ENCODE measurements at regions not wholly inside any gene's neighbourhood (a gene's known extent, or its start where the extent isn't known, plus 50 kb on each side); places are given as distances from the start of the nearest gene placed in this dataset.
"Not testable (repeated sequence)": the region's sequence is repeated elsewhere in the genome, so short reads cannot be mapped to it uniquely, and the experiment has no call there.

DNA sequence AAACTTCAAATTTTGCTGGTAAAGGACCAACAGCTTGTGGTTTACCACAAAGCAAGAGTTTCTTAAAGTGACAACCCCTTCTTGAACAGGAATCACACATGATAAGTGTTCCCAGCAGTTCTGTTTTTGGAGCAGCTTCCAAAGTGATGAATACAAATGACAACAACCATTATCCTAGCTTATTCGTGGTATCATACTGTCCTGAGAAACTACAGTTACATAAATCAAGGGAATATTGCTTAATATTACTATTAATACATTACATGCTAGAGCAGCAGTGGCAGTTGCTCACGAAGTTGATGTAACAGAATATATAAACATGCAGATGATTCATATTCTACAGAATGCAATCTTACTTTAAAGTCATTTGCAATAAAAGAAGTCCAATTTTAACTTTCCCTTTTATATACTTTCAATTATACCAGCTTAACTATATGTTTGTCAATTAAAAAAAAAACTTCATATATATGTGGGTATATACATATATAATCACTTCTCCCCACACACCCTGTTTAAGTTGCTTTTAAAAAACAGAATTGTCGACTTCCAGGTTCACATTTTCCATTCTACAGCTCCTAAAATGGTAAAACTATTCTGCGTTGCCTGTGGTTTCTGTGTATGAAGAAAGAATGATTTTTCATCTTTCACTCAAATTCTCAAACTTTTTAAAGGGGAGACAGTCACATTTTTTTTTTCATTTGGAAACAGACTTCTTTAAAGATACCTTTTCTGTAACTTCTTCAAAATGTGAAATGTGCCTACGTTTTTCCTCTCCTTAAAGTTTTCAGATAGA lies 713.6 kb downstream of the TDRD15 start:
- Histone ChIP-seq H3K27me3 (no peaks in the 10 kb centered on the region), H3K36me3 (no peaks in the 10 kb centered on the region), H3K9me3 (no peaks in the 10 kb centered on the region), H3K4me3 (ENCODE audit: low read depth, low read length) (no peak overlapping the region), H3K4me1 (no peaks in the 10 kb centered on the region)
- no peak for DNase-seq
- TF ChIP-seq, protein P1, sequence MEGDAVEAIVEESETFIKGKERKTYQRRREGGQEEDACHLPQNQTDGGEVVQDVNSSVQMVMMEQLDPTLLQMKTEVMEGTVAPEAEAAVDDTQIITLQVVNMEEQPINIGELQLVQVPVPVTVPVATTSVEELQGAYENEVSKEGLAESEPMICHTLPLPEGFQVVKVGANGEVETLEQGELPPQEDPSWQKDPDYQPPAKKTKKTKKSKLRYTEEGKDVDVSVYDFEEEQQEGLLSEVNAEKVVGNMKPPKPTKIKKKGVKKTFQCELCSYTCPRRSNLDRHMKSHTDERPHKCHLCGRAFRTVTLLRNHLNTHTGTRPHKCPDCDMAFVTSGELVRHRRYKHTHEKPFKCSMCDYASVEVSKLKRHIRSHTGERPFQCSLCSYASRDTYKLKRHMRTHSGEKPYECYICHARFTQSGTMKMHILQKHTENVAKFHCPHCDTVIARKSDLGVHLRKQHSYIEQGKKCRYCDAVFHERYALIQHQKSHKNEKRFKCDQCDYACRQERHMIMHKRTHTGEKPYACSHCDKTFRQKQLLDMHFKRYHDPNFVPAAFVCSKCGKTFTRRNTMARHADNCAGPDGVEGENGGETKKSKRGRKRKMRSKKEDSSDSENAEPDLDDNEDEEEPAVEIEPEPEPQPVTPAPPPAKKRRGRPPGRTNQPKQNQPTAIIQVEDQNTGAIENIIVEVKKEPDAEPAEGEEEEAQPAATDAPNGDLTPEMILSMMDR (IDR thresholded peaks at IDR 0.05; ENCODE audit: low read depth, low read length): no peak

DNA sequence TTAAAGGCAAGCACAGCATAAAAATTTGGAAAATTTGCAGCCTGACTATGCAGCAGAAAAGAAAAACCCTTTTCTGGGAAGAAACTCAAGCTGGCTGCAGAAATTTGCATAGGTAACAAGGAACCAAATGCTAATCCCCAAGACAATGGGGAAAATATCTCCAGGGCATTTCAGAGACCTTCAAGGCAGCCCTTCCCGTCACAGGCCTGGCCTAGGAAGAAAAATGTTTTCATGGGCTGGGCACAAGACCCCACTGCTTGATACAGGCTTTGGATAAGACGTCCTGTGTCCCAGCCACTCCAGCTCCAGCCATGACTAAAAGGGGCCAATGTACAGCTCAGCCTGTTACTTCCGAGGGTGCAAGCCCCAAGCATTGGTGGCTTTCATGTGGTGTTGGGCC lies 717.6 kb downstream of the TDRD15 start:
- no peak overlapping the region for H3K4me3 ChIP-seq (ENCODE audit: low read depth, low read length)
- no peaks in the 10 kb centered on the region for H3K4me1 ChIP-seq
- no peaks in the 10 kb centered on the region for H3K9me3 ChIP-seq
- no peak for DNase-seq
- TF ChIP-seq, protein P1 (IDR thresholded peaks at IDR 0.05; ENCODE audit: low read depth, low read length): no peak
- H3K27me3 ChIP-seq: no peaks in the 10 kb centered on the region
- no peaks in the 10 kb centered on the region for H3K36me3 ChIP-seq

DNA sequence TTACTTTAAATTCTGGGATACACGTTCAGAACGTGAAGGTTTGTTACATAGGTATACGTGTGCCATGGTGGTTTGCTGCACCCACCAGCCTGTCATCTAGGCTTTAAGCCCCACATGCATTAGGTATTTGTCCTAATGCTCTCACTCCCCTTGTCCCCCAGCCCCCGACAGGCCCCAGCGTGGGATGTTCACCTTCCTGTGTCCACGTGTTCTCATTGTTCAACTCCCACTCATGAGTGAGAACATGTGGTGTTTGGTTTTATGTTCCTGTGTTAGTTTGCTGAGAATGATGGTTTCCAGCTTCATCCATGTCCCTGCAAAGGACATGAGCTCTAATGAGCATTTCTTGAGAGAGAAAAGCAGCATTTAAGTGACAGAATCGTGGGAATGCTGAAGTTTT lies 726.6 kb downstream of the TDRD15 start:
- H3K4me3 ChIP-seq (ENCODE audit: low read depth, low read length); H3K4me1 ChIP-seq; H3K27me3 ChIP-seq; DNase-seq; H3K9me3 ChIP-seq; H3K36me3 ChIP-seq: not testable (repeated sequence)

DNA sequence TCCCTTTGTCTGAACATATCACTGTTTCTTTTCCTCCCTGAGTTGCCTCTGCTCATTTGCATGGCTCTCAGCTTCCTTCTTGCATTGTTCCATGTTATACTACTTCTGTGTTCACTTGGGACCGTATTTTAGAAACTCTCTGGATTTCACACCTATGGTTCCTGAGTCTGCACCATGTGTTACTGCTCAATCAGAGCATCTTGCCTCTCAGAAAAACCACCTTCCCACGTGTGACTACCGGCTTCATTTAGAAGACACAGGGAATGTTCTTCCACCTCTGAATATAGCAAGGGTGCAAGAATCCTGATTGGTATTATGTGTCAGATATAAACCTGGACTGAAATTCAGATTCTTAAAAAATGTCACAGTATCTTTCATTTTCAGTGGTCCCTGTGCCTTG lies 731.2 kb downstream of the TDRD15 start:
- no peak for DNase-seq
- TF ChIP-seq, protein P1 (IDR thresholded peaks at IDR 0.05; ENCODE audit: low read depth, low read length): no peak

DNA sequence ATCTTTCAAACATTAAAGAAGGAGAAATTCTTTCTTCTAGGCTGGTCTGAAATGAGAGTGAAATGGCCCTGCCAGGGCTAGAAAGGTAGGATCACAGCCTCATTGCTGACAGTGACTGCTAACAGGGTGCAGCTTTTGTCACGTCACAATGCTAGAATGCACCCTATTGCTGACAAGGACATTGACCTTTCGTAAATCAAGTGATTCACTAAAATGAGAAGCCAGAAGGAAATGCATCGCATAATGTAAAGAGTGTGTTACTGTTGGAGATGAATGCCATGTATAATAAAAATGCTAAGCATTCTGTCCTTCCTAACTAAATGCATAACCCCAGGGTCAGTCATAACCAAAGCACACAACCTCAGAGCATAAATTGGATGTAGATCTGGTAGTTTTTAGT lies 732.9 kb downstream of the TDRD15 start:
- Histone ChIP-seq H3K9me3 (no peaks in the 10 kb centered on the region), H3K36me3 (no peaks in the 10 kb centered on the region), H3K27me3 (no peaks in the 10 kb centered on the region), H3K4me3 (ENCODE audit: low read depth, low read length) (no peak overlapping the region), H3K4me1 (no peaks in the 10 kb centered on the region; the same call in 1 of the 2 replicates)
- TF ChIP-seq, protein P1 (IDR thresholded peaks at IDR 0.05; ENCODE audit: low read depth, low read length): no peak
- no peak for DNase-seq

More for the DNA sequence above, 731.2 kb downstream of the TDRD15 start:
- Histone ChIP-seq H3K9me3 (no peaks in the 10 kb centered on the region), H3K27me3 (no peaks in the 10 kb centered on the region), H3K4me3 (ENCODE audit: low read depth, low read length) (no peak overlapping the region), H3K36me3 (no peaks in the 10 kb centered on the region), H3K4me1 (no peaks in the 10 kb centered on the region)

DNA sequence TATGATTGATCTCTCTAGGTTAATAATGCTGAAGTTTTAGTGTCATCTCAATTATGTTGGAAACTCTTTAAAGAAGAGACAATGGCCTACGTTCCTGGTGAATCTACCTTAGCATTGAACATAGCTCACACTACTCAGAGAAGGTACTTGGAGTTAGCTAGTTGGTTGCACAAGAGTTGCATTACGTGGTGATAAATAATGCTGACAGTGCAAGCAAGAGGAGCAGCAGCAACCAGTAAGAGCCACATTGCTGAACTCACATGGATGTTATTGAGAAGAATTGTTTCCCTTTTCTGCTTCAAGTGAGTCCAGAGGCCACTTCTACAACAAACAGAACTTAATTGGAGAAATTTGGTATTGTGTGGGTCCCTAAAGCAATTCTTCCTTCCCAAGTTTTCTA lies 737.1 kb downstream of the TDRD15 start:
- no peaks in the 10 kb centered on the region for H3K27me3 ChIP-seq
- DNase-seq: no peak
- TF ChIP-seq, protein P1 (IDR thresholded peaks at IDR 0.05; ENCODE audit: low read depth, low read length): no peak

More for the DNA sequence above, 737.1 kb downstream of the TDRD15 start:
- Histone ChIP-seq H3K36me3 (no peaks in the 10 kb centered on the region), H3K4me1 (no peaks in the 10 kb centered on the region; the same call in 1 of the 2 replicates), H3K9me3 (no peaks in the 10 kb centered on the region), H3K4me3 (ENCODE audit: low read depth, low read length) (no peak overlapping the region)

Data from BE2C (cell line).